Activated naive CD4-positive, alpha-beta T cell treated with anti-CD3 and anti-CD28 coated beads for 36 hours (primary cell): ENCODE measurements at regions not wholly inside any gene's neighbourhood (a gene's known extent, or its start where the extent isn't known, plus 50 kb on each side); places are given as distances from the start of the nearest gene placed in this dataset.
"Not testable (repeated sequence)": the region's sequence is repeated elsewhere in the genome, so short reads cannot be mapped to it uniquely, and the experiment has no call there.

Experiments
- CTCF ChIA-PET: fragments of 350-600 bp; sonication (Branson Sonifier 250); formaldehyde crosslinking; loops from one replicate; lab custom pipeline; 2021; ENCODE audit warnings: antibody characterized with exemption; lab: Charles Lee
- DNase-seq: peaks from one replicate; pipeline ENCODE4 v3.0.0-alpha.2; 2020
- H3K27ac Mint-ChIP-seq: one replicate; pipeline ENCODE4 v1.8.0; 2021; ENCODE audit warnings: mild to moderate bottlenecking, mixed read lengths
- H3K27me3 Mint-ChIP-seq: one replicate; pipeline ENCODE4 v1.8.0; 2021; ENCODE audit warnings: low read depth, mixed read lengths
- H3K36me3 Mint-ChIP-seq: one replicate; pipeline ENCODE4 v1.8.0; 2021; ENCODE audit warnings: low read depth, mixed read lengths
- H3K4me1 Mint-ChIP-seq: one replicate; pipeline ENCODE4 v1.8.0; 2021; ENCODE audit warnings: low read depth, mixed read lengths
- H3K4me3 Mint-ChIP-seq: one replicate; pipeline ENCODE4 v1.8.0; 2021; ENCODE audit warnings: mild to moderate bottlenecking, moderate library complexity, mixed read lengths
- H3K9me3 Mint-ChIP-seq: one replicate; pipeline ENCODE4 v1.8.0; 2021; ENCODE audit warnings: mixed read lengths
- intact Hi-C: fragments of 100-400 bp; cut with micrococcal nuclease; formaldehyde crosslinking; loops from one replicate; pipeline ENCODE4 v1.15.1; 2023

DNA sequence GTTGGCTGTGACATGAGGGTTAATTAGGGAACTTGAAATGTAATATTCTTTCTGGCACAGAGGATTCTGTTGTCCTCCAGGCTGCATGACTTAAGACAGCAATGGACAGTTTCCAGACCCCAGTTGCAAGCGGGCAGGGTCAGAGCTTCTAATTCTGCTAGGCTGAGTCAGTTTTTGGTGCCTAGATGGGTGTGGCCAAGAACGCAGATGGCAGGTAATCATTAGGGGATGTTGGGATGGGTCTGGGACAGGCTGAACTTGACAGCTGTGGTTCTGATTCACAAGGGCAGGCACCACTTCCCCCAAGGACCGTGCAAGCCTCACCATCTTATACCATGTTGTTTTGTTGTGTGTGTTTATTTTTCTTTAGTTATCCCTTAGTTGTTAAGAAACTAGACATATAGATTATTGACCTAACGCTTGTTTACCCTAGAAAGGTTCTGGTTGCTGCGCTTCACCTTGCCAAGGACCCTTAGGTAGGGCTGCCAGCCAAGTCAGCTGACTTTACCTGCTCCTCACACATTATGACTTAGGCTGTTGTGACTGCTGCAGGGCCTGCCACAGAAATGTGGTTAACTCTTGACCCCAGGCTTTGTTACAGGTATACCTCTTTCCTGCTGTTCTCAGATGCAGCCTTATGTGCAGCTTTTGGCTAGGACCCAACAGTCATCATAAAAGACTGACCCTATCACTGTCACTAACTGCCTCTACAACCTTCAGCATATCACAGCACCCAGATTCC, 117.7 kb upstream of the KLF12 start:
- no peak overlapping the region for H3K27ac Mint-ChIP-seq
- CTCF ChIA-PET: interaction anchor here (2.5 kb wide), 1 partner anchor 34 kb away, joined by 11 read pairs; no protein-coding TSS in a partner anchor
- intact Hi-C loops: no loop called here
- H3K27me3 Mint-ChIP-seq: no peaks in the 10 kb centered on the region
- peaks cover 79% of the 10 kb centered on the region for H3K4me1 Mint-ChIP-seq
- H3K4me3 Mint-ChIP-seq: no peak overlapping the region
- no peak for DNase-seq
- H3K9me3 Mint-ChIP-seq: no peaks in the 10 kb centered on the region
- peaks cover 2% of the 10 kb centered on the region for H3K36me3 Mint-ChIP-seq

DNA sequence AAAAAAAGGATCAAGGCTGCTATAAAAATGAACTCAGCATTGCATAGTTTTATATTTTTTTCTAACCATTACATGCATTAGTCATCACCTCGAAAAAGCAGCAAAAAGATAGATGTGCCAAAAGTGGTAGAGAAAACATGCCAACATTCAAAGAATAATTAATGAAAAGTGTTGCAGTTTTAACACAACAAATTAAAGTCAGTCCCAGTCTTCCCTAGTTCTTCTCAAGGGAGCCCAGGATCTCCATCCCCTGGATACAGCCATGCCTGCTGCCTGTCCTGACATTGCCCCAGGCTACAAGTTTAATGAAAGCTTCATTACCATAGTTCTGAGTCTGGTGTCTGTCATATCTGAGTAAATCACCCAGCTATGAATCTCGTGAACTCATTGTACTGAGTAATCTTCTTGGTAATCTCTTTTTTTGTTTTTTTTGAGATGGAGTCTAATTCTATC, 116.6 kb upstream of the KLF12 start:
- CTCF ChIA-PET: interaction anchor here (0.6 to 1.3 kb wide), 4 partner anchors 36 to 41 kb away, joined by 3 to 4 read pairs (median 3); no protein-coding TSS in a partner anchor
- DNase-seq: no peak
- no peak overlapping the region for H3K4me3 Mint-ChIP-seq
- no peaks in the 10 kb centered on the region for H3K9me3 Mint-ChIP-seq
- H3K36me3 Mint-ChIP-seq: no peaks in the 10 kb centered on the region
- H3K27me3 Mint-ChIP-seq: no peaks in the 10 kb centered on the region
- H3K4me1 Mint-ChIP-seq: peaks cover 82% of the 10 kb centered on the region
- H3K27ac Mint-ChIP-seq: peak overlapping the region; percentile 3
- intact Hi-C loops: no loop called here

- Mint-ChIP-seq H3K36me3 (no peaks in the 10 kb centered on the region), H3K27ac (no peak overlapping the region), H3K4me3 (no peak overlapping the region), H3K27me3 (no peaks in the 10 kb centered on the region), H3K9me3 (no peaks in the 10 kb centered on the region), H3K4me1 (peaks cover 90% of the 10 kb centered on the region)
- no peak for DNase-seq
- intact Hi-C loops: no loop called here
- CTCF ChIA-PET: interaction anchor here (0.6 to 2.1 kb wide), 5 partner anchors 17 to 416 kb away, joined by 3 to 8 read pairs (median 4); no protein-coding TSS in a partner anchor
These were observed 114.3 kb upstream of the KLF12 start for GRCh38 chr13:74248477-74248876.

DNA sequence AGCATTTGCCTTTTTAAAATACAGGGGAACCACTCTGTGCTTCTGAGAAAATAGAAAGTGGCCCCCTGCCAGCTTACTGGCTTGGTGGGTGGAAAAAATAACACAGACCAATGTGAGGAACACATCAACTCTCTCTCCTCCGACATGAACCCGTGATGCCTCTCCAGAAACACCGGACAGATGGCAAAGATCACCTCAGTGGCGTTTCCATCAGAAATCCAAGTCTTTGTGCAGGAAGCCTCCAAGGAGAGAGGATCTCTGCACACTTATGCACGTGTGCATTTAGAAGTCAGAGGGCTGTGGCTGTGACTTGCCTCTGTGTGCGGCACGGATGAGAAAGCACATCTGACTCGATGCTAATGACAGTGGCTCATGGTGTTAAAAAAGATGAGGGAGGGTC, 112.3 kb upstream of the KLF12 start:
- H3K4me3 Mint-ChIP-seq: peak overlapping the region; percentile 57
- CTCF ChIA-PET: interaction anchor here (1.1 kb wide), 1 partner anchor 13 kb away, joined by 3 read pairs; no protein-coding TSS in a partner anchor

DNA sequence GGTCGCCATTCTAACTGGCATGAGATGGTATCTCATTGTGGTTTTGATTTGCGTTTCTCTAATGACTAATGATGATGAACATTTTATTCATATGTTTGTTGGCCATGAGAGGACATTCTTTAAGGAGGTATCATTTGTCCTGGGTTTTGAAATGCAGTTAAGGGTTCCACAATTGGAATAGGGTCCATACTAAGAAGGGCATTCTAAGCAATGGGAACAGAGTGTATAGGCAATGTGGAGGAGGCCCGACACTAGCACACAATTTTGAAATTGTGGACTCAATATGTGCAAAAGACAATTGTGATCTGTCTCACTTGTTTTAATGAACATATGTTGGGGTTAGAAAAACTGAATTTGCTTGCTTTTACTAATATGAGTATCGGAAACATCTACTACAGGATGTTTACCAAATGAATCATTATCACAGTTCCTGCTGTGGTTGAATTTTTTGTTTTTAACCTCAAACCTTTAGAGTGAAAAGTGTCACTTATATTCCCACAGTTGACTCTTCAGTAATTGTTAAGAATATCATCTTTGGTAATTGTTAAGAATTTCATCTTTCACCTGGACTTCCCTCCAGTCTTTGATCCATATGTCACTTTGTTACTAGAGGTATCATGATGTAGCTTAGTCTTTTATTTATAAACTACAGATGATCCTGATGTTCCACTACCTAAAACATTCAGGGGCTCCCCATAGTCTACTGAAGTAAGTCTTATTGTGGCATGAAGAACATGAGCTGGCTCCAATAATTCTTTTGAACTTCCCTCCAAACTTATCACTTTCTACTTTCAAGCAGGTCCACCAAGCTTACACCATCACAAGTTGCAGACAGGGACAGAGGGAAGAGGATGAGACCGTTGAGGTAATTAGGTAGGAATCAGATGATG, 109.7 kb upstream of the KLF12 start:
- no peak for DNase-seq
- Mint-ChIP-seq H3K36me3 (no peaks in the 10 kb centered on the region), H3K4me3 (peak overlapping the region; percentile 48), H3K27ac (peak overlapping the region; percentile 81), H3K27me3 (no peaks in the 10 kb centered on the region), H3K9me3 (no peaks in the 10 kb centered on the region), H3K4me1 (peaks cover 67% of the 10 kb centered on the region)
- intact Hi-C loops: loop anchor here (1.0 to 2.0 kb wide), 5 partner anchors 9 to 109 kb away; no protein-coding TSS in a partner anchor
- CTCF ChIA-PET: interaction anchor here (0.7 to 0.8 kb wide), 2 partner anchors 43 to 44 kb away, joined by 3 read pairs; no protein-coding TSS in a partner anchor

More for the DNA sequence above, 112.3 kb upstream of the KLF12 start:
- Mint-ChIP-seq H3K27me3 (no peaks in the 10 kb centered on the region), H3K27ac (peak overlapping the region; percentile 67), H3K36me3 (no peaks in the 10 kb centered on the region), H3K9me3 (no peaks in the 10 kb centered on the region), H3K4me1 (peaks cover 91% of the 10 kb centered on the region)
- peak; percentile 43 for DNase-seq
- intact Hi-C loops: no loop called here

- intact Hi-C loops, H3K36me3 Mint-ChIP-seq, H3K9me3 Mint-ChIP-seq, H3K27me3 Mint-ChIP-seq, CTCF ChIA-PET, H3K4me3 Mint-ChIP-seq, H3K27ac Mint-ChIP-seq, DNase-seq: not testable (repeated sequence)
- H3K4me1 Mint-ChIP-seq: peaks cover 46% of the 10 kb centered on the region
These were observed 107.1 kb upstream of the KLF12 start for GRCh38 chr13:74241343-74241742.

DNA sequence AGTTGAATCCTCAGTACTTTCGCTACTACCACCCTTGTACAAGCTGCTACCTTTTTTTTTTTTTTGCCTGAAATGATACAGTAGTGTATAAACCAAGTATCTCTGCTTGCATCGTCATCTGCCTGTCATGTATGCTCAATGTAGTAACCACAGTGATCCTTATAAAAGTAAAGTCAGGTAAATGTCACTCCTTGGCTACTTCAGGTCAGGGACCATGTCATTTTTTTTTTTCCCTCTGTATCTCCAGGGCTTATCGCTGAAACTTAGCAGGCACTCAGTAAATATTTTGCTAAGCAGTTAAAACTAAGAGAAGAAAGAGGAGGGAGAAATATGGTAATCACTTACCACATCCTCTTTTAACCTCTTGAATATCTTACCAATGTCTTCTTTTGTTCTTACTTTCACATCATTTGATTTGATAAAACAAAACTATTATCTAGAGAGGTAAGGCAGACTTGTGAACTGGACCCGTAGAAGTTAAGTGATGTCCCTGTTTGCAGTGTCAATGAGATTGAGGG, 96.8 kb upstream of the KLF12 start:
- intact Hi-C loops: loop anchor here (1.0 to 5.0 kb wide), 10 partner anchors 13 to 1096 kb away; partner anchors contain the start of gene KLF12

GRCh38 chr13:74229242-74229641, 95.0 kb upstream of the KLF12 start:
- intact Hi-C loops: no loop called here
- CTCF ChIA-PET: interaction anchor here (3.8 kb wide), 1 partner anchor 58 kb away, joined by 26 read pairs; no protein-coding TSS in a partner anchor
- Mint-ChIP-seq H3K4me1 (peaks cover 34% of the 10 kb centered on the region), H3K4me3 (no peak overlapping the region), H3K9me3 (peaks cover 13% of the 10 kb centered on the region), H3K36me3 (peaks cover 7% of the 10 kb centered on the region), H3K27me3 (no peaks in the 10 kb centered on the region), H3K27ac (no peak overlapping the region)
- no peak for DNase-seq

More for the DNA sequence above, 96.8 kb upstream of the KLF12 start:
- no peaks in the 10 kb centered on the region for H3K27me3 Mint-ChIP-seq
- CTCF ChIA-PET: interaction anchor here (0.6 to 3.8 kb wide), 3 partner anchors 18 to 100 kb away, joined by 4 to 26 read pairs (median 5); no protein-coding TSS in a partner anchor
- DNase-seq: no peak
- peaks cover 13% of the 10 kb centered on the region for H3K9me3 Mint-ChIP-seq
- H3K36me3 Mint-ChIP-seq: peaks cover 7% of the 10 kb centered on the region
- H3K4me3 Mint-ChIP-seq: peak overlapping the region; percentile 52
- H3K27ac Mint-ChIP-seq: peak overlapping the region; percentile 65
- H3K4me1 Mint-ChIP-seq: peaks cover 40% of the 10 kb centered on the region

GRCh38 chr13:74227476-74228158, 93.4 kb upstream of the KLF12 start:
- intact Hi-C loops: no loop called here
- H3K9me3 Mint-ChIP-seq: peaks cover 13% of the 10 kb centered on the region
- CTCF ChIA-PET: interaction anchor here (0.9 kb wide), 1 partner anchor 59 kb away, joined by 3 read pairs; no protein-coding TSS in a partner anchor
- no peaks in the 10 kb centered on the region for H3K27me3 Mint-ChIP-seq
- no peak overlapping the region for H3K27ac Mint-ChIP-seq
- H3K4me3 Mint-ChIP-seq: no peak overlapping the region
- peaks cover 7% of the 10 kb centered on the region for H3K36me3 Mint-ChIP-seq
- DNase-seq: no peak
- H3K4me1 Mint-ChIP-seq: peaks cover 25% of the 10 kb centered on the region

- Mint-ChIP-seq H3K4me3 (no peak overlapping the region), H3K36me3 (peaks cover 7% of the 10 kb centered on the region), H3K4me1 (peaks cover 22% of the 10 kb centered on the region), H3K9me3 (peaks cover 13% of the 10 kb centered on the region), H3K27me3 (no peaks in the 10 kb centered on the region), H3K27ac (no peak overlapping the region)
- intact Hi-C loops: no loop called here
- CTCF ChIA-PET: interaction anchor here (0.6 kb wide), 1 partner anchor 30 kb away, joined by 3 read pairs; no protein-coding TSS in a partner anchor
- DNase-seq: no peak
These were observed 92.7 kb upstream of the KLF12 start for GRCh38 chr13:74226791-74227475.

- intact Hi-C loops: no loop called here
- H3K27me3 Mint-ChIP-seq: no peaks in the 10 kb centered on the region
- peaks cover 8% of the 10 kb centered on the region for H3K4me1 Mint-ChIP-seq
- H3K9me3 Mint-ChIP-seq: no peaks in the 10 kb centered on the region
- CTCF ChIA-PET: interaction anchor here (0.6 kb wide), 1 partner anchor 19 kb away, joined by 3 read pairs; no protein-coding TSS in a partner anchor
- DNase-seq: no peak
- no peak overlapping the region for H3K27ac Mint-ChIP-seq
- no peaks in the 10 kb centered on the region for H3K36me3 Mint-ChIP-seq
- H3K4me3 Mint-ChIP-seq: no peak overlapping the region
These were observed 87.5 kb upstream of the KLF12 start for GRCh38 chr13:74221752-74222151.
